PC-9 (cell line): ENCODE measurements at regions not wholly inside any gene's neighbourhood (a gene's known extent, or its start where the extent isn't known, plus 50 kb on each side); places are given as distances from the start of the nearest gene placed in this dataset.

Source experiments
- BruUV-seq: library from RNA; stranded (reverse); fragments of 400-500 nt; replicated peaks from 2 replicates; lab custom pipeline; 2021; lab: Mats Ljungman, UMichigan
- CTCF ChIA-PET: fragments of 300-600 bp; sonication (Branson Sonifier 250); formaldehyde crosslinking; loops from one replicate; lab custom pipeline; 2022; ENCODE audit warnings: antibody characterized with exemption; lab: Charles Lee
- POLR2A ChIA-PET: fragments of 300-600 bp; sonication (Branson Sonifier 250); formaldehyde crosslinking; loops from one replicate; lab custom pipeline; 2022; ENCODE audit warnings: antibody characterized with exemption; ENCODE audit not compliant: unreplicated experiment; lab: Charles Lee
- DNase-seq, 2 experiments: peaks; one replicate each; pipeline versions ENCODE4 v3.0.0 to v3.0.0-alpha.2; 2015 to 2022; ENCODE audit warnings: mixed read lengths in 1 of 2
- H2AFZ ChIP-seq: fragments of 200-600 bp; sonication (generic); 2 replicates; pipeline ENCODE4 v1.8.1; 2017; ENCODE audit warnings: antibody characterized with exemption
- H3F3A ChIP-seq: fragments of 200-600 bp; sonication (generic); 2 replicates; pipeline ENCODE4 v1.8.1; 2017; ENCODE audit warnings: antibody characterized with exemption, mild to moderate bottlenecking, low read depth; ENCODE audit not compliant: insufficient read depth
- H3K27ac ChIP-seq: fragments of 200-600 bp; sonication (generic); 2 replicates; pipeline ENCODE4 v1.6.1; 2016; ENCODE audit warnings: mixed run types
- H3K27me3 ChIP-seq: fragments of 200-600 bp; sonication (generic); 2 replicates; pipeline ENCODE4 v1.6.1; 2016; ENCODE audit warnings: low read depth, mixed run types; ENCODE audit not compliant: insufficient read depth
- H3K36me3 ChIP-seq: fragments of 200-600 bp; sonication (generic); 2 replicates; pipeline ENCODE4 v1.6.1; 2016; ENCODE audit warnings: low read depth, mixed run types
- H3K4me1 ChIP-seq: fragments of 200-600 bp; sonication (generic); replicated peaks from 2 replicates; pipeline ENCODE4 v1.6.1; 2016; ENCODE audit warnings: mixed run types; ENCODE audit not compliant: insufficient read depth
- H3K4me2 ChIP-seq: fragments of 200-600 bp; sonication (generic); 2 replicates; pipeline ENCODE4 v1.6.1; 2017; ENCODE audit warnings: mixed run types
- H3K4me3 ChIP-seq: fragments of 200-600 bp; sonication (generic); 2 replicates; pipeline ENCODE4 v1.6.1; 2016; ENCODE audit warnings: mixed run types
- H3K79me2 ChIP-seq: fragments of 200-600 bp; sonication (generic); 2 replicates; pipeline ENCODE4 v1.6.1; 2017; ENCODE audit warnings: low read depth, mixed run types
- H3K9me2 ChIP-seq: fragments of 200-600 bp; sonication (generic); 2 replicates; pipeline ENCODE4 v1.8.1; 2017; ENCODE audit warnings: mild to moderate bottlenecking; ENCODE audit not compliant: insufficient read depth
- H3K9me3 ChIP-seq: fragments of 200-600 bp; sonication (generic); 2 replicates; pipeline ENCODE4 v1.8.1; 2016; ENCODE audit warnings: low read depth; ENCODE audit not compliant: insufficient read depth
- H4K20me1 ChIP-seq: fragments of 200-600 bp; sonication (generic); 2 replicates; pipeline ENCODE4 v1.8.1; 2017; ENCODE audit not compliant: insufficient read depth
- CTCF ChIP-seq: fragments of 200-600 bp; sonication (generic); conservative IDR thresholded peaks from 2 replicates; pipeline ENCODE4 v1.6.1; 2017; ENCODE audit warnings: mixed run types, antibody characterized with exemption, mild to moderate bottlenecking, moderate library complexity
- EZH2 ChIP-seq: fragments of 200-600 bp; sonication (generic); IDR thresholded peaks from 2 replicates; pipeline ENCODE4 v1.8.0; 2017; ENCODE audit warnings: antibody characterized with exemption, low read depth
- intact Hi-C: fragments of 100-400 bp; cut with micrococcal nuclease; formaldehyde crosslinking; loops from one replicate; pipeline ENCODE4 v1.10.0; 2022; ENCODE audit not compliant: unreplicated experiment

GRCh38 chr10:59011972-59012632 lies 164.3 kb upstream of the PHYHIPL start:
- no peaks in the 10 kb centered on the region; the same call in 1 of the 2 replicates for H3K9me2 ChIP-seq
- H3K4me3 ChIP-seq: no peak overlapping the region
- H2AFZ ChIP-seq: no peak overlapping the region
- no peaks in the 10 kb centered on the region for H3K9me3 ChIP-seq
- no TSS peak for BruUV-seq
- no peaks in the 10 kb centered on the region for H3F3A ChIP-seq
- no peaks in the 10 kb centered on the region for H3K27me3 ChIP-seq
- no peaks in the 10 kb centered on the region for H3K36me3 ChIP-seq
- H3K79me2 ChIP-seq: no peaks in the 10 kb centered on the region
- H4K20me1 ChIP-seq: no peaks in the 10 kb centered on the region
- no peak overlapping the region for H3K4me2 ChIP-seq
- no peak overlapping the region for H3K27ac ChIP-seq
- no peak for TF ChIP-seq CTCF
- TF ChIP-seq EZH2: no peak
- CTCF ChIA-PET: no interaction called here
- DNase-seq: no peak
- intact Hi-C loops: no loop called here
- POLR2A ChIA-PET: no interaction called here
- H3K4me1 ChIP-seq: no peaks in the 10 kb centered on the region

DNA sequence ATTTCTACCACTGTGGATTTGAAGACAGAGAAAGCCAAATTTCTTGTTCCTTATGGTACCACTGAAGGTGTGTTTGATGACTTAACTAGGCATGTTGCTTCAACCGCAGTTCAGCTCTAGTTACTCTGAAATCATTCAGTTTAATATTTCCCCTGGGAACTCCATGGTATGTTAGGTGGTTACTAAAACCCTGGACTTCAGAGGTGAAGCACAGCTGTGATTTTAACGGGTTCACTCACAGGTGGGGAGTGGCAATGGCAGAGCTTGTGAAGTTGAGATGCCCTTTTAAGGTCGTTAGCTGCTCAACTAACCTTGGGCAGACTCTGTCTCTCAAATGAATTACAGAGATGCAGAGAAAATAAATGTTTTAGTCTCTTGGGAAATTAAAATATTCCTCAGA lies 163.6 kb upstream of the PHYHIPL start:
- TF ChIP-seq EZH2: no peak
- no peak for TF ChIP-seq CTCF
- no peak overlapping the region for H3K4me2 ChIP-seq
- no TSS peak for BruUV-seq
- no peaks in the 10 kb centered on the region for H3K4me1 ChIP-seq
- no peak overlapping the region for H3K27ac ChIP-seq
- no peaks in the 10 kb centered on the region; the same call in 1 of the 2 replicates for H3K9me2 ChIP-seq
- H2AFZ ChIP-seq: no peak overlapping the region
- H3K9me3 ChIP-seq: no peaks in the 10 kb centered on the region
- no peaks in the 10 kb centered on the region for H4K20me1 ChIP-seq
- ChIA-PET CTCF (no interaction called here), POLR2A (no interaction called here)
- no peaks in the 10 kb centered on the region for H3F3A ChIP-seq
- H3K4me3 ChIP-seq: no peak overlapping the region
- no peak for DNase-seq
- intact Hi-C loops: no loop called here
- no peaks in the 10 kb centered on the region for H3K79me2 ChIP-seq
- H3K36me3 ChIP-seq: no peaks in the 10 kb centered on the region
- H3K27me3 ChIP-seq: no peaks in the 10 kb centered on the region

DNA sequence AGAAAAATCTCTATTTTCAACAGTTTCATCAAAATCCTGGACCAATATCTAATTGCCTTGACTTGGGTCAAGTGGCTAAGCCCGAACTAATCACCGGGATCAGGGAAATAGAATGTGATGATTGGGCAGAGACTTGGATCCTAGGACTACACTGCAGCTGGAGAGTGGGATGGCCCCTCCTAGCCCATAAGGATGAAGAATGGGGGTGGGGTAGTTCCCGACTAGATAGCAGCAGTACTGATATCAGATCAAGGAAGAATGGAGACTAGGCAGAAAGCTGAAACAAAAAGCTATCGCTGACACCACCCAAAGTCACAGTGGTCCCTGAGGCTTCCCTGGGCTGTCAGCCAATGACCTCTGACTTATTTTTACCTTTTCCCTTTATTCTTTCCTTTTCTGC lies 160.4 kb upstream of the PHYHIPL start:
- intact Hi-C loops: no loop called here
- H3K27ac ChIP-seq: no peak overlapping the region
- H3K9me2 ChIP-seq: no peaks in the 10 kb centered on the region; the same call in 1 of the 2 replicates
- BruUV-seq: no TSS peak
- POLR2A ChIA-PET: no interaction called here
- H3K9me3 ChIP-seq: no peaks in the 10 kb centered on the region
- no peaks in the 10 kb centered on the region for H3K4me1 ChIP-seq
- no peaks in the 10 kb centered on the region for H3K36me3 ChIP-seq
- TF ChIP-seq EZH2 (no peak), CTCF (no peak)
- H3K4me3 ChIP-seq: no peak overlapping the region
- CTCF ChIA-PET: no interaction called here
- no peaks in the 10 kb centered on the region for H3F3A ChIP-seq
- H3K4me2 ChIP-seq: no peak overlapping the region
- H3K27me3 ChIP-seq: no peaks in the 10 kb centered on the region
- H4K20me1 ChIP-seq: no peaks in the 10 kb centered on the region
- DNase-seq: no peak
- no peak overlapping the region for H2AFZ ChIP-seq
- no peaks in the 10 kb centered on the region for H3K79me2 ChIP-seq
